OCI-LY7 (cell line): ENCODE measurements at regions not wholly inside any gene's neighbourhood (a gene's known extent, or its start where the extent isn't known, plus 50 kb on each side); places are given as distances from the start of the nearest gene placed in this dataset.

Experiments used
- BruUV-seq: library from RNA; stranded (reverse); fragments of 400-500 nt; replicated peaks from 2 replicates; lab custom pipeline; 2021; lab: Mats Ljungman, UMichigan
- CTCF ChIA-PET: fragments of 300-600 bp; sonication (Branson Sonifier 250); formaldehyde crosslinking; loops from one replicate; lab custom pipeline; 2022; ENCODE audit warnings: antibody characterized with exemption; ENCODE audit not compliant: unreplicated experiment; lab: Charles Lee
- POLR2A ChIA-PET: fragments of 300-600 bp; sonication (Branson Sonifier 250); formaldehyde crosslinking; loops from one replicate; lab custom pipeline; 2022; ENCODE audit warnings: antibody characterized with exemption; lab: Charles Lee
- DNase-seq: peaks from one replicate; pipeline ENCODE4 v3.0.0-alpha.2; 2015; ENCODE audit warnings: low spot score
- H2AFZ ChIP-seq: fragments of 200-600 bp; sonication (generic), shearing (Covaris generic); 2 replicates; pipeline ENCODE4 v1.6.1; 2014; ENCODE audit warnings: mild to moderate bottlenecking, antibody characterized with exemption, low read length, moderate library complexity
- H3K27ac ChIP-seq: fragments of 200-600 bp; sonication (generic); 2 replicates; pipeline ENCODE4 v1.5.1; 2014; ENCODE audit warnings: mixed run types, low read depth, mild to moderate bottlenecking, moderate library complexity, low read length, inconsistent platforms; ENCODE audit not compliant: poor library complexity, severe bottlenecking
- H3K36me3 ChIP-seq: fragments of 200-600 bp; sonication (generic); 2 replicates; pipeline ENCODE4 v1.6.1; 2014; ENCODE audit warnings: mild to moderate bottlenecking, antibody characterized with exemption, low read length, moderate library complexity, mixed read lengths; ENCODE audit not compliant: insufficient read depth
- H3K4me1 ChIP-seq: fragments of 200-600 bp; sonication (generic); 2 replicates; pipeline ENCODE4 v1.5.1; 2014; ENCODE audit warnings: mild to moderate bottlenecking, low read length; ENCODE audit not compliant: insufficient read depth, poor library complexity, severe bottlenecking
- H3K4me2 ChIP-seq: fragments of 200-600 bp; sonication (generic); 2 replicates; pipeline ENCODE4 v1.6.1; 2014; ENCODE audit warnings: mild to moderate bottlenecking, low read length
- H3K4me3 ChIP-seq: fragments of 200-600 bp; sonication (generic); 2 replicates; pipeline ENCODE4 v1.5.1; 2014; ENCODE audit warnings: mild to moderate bottlenecking, low read depth, low read length; ENCODE audit not compliant: poor library complexity, severe bottlenecking
- H3K79me2 ChIP-seq: fragments of 200-600 bp; sonication (generic); 2 replicates; pipeline ENCODE4 v1.6.1; 2016; ENCODE audit warnings: low read depth, mild to moderate bottlenecking, low read length, moderate library complexity, mixed read lengths; ENCODE audit not compliant: insufficient read depth
- H3K9me2 ChIP-seq: fragments of 200-600 bp; sonication (generic); 2 replicates; pipeline ENCODE4 v1.6.1; 2016; ENCODE audit warnings: mild to moderate bottlenecking, low read length, mixed read lengths; ENCODE audit not compliant: insufficient read depth
- H3K9me3 ChIP-seq: fragments of 200-600 bp; sonication (generic); 2 replicates; pipeline ENCODE4 v1.6.1; 2014; ENCODE audit warnings: mild to moderate bottlenecking, mixed run types, low read length, mixed read lengths
- H4K20me1 ChIP-seq: fragments of 200-600 bp; sonication (generic); 2 replicates; pipeline ENCODE4 v1.6.1; 2014; ENCODE audit warnings: mild to moderate bottlenecking, antibody characterized with exemption, low read length, moderate library complexity, mixed read lengths; ENCODE audit not compliant: insufficient read depth
- EZH2phosphoT487 ChIP-seq: fragments of 200-600 bp; sonication (generic); IDR thresholded peaks from 2 replicates; pipeline ENCODE4 v1.6.1; 2018; ENCODE audit warnings: low read depth, borderline replicate concordance, mild to moderate bottlenecking, mixed run types, antibody characterized with exemption, low read length, moderate library complexity, mixed read lengths
- intact Hi-C: fragments of 100-400 bp; cut with micrococcal nuclease; formaldehyde crosslinking; loops from one replicate; pipeline ENCODE4 v1.10.0; 2022; ENCODE audit not compliant: unreplicated experiment
- TF ChIP-seq, protein P1 (sequence below): fragments of 200-600 bp; sonication (generic); conservative IDR thresholded peaks from 2 replicates; pipeline ENCODE4 v1.5.1; 2014; ENCODE audit warnings: mild to moderate bottlenecking, antibody characterized with exemption, low read length, moderate library complexity, mixed read lengths

DNA sequence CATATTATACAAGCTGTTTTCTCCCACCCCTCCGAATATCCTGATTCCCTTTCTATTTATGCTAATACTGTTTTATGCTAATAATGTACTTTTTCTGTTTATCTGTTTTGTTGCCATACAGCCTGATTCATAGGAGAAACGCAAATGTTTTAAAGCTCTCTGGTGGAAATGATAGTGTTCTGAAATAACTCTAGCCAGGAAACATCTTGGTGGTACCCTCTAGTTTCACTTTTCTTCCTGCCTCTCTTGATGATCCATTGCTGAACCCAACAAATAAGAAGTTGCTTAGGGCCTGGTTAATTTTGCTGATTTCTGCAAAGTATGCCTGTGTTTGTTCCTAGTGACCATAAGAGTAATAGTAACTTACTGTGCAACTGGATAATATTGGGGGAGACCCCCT is 148.4 kb upstream of the KCTD1 start:
- no TSS peak for BruUV-seq
- no peaks in the 10 kb centered on the region for H3K9me2 ChIP-seq
- H3K79me2 ChIP-seq = no peaks in the 10 kb centered on the region
- ChIA-PET POLR2A (interaction anchor here (0.9 to 1.2 kb wide), 2 partner anchors 10 to 13 kb away, joined by 3 to 4 read pairs; no protein-coding TSS in a partner anchor), CTCF (no interaction called here)
- no peak overlapping the region for H3K4me3 ChIP-seq
- no peaks in the 10 kb centered on the region for H3K36me3 ChIP-seq
- no peak overlapping the region for H3K4me2 ChIP-seq
- H3K4me1 ChIP-seq = no peaks in the 10 kb centered on the region
- no peak overlapping the region for H3K27ac ChIP-seq
- no peak for DNase-seq
- no peaks in the 10 kb centered on the region for H4K20me1 ChIP-seq
- intact Hi-C loops = no loop called here
- TF ChIP-seq, protein P1, sequence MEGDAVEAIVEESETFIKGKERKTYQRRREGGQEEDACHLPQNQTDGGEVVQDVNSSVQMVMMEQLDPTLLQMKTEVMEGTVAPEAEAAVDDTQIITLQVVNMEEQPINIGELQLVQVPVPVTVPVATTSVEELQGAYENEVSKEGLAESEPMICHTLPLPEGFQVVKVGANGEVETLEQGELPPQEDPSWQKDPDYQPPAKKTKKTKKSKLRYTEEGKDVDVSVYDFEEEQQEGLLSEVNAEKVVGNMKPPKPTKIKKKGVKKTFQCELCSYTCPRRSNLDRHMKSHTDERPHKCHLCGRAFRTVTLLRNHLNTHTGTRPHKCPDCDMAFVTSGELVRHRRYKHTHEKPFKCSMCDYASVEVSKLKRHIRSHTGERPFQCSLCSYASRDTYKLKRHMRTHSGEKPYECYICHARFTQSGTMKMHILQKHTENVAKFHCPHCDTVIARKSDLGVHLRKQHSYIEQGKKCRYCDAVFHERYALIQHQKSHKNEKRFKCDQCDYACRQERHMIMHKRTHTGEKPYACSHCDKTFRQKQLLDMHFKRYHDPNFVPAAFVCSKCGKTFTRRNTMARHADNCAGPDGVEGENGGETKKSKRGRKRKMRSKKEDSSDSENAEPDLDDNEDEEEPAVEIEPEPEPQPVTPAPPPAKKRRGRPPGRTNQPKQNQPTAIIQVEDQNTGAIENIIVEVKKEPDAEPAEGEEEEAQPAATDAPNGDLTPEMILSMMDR = no peak
- no peak for TF ChIP-seq EZH2phosphoT487
- H2AFZ ChIP-seq = no peak overlapping the region
- H3K9me3 ChIP-seq = no peaks in the 10 kb centered on the region

DNA sequence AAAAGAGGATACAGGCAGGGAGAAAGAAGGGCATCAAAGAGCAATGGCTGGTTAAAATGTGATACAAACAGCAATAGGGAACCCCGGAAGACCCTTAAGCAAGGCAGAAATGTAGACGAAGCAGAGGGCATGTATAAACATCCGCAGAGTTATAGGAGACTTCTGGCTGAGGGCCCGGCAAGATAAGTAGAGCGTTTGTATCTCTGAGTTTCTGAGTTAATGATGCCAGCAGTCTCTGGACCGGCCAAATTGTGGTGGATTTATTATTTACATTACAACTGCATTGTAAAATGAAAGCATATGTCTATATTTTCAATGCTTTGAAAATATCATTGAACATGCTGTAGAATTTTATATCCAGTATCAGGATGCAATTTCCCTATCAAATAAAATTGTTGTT is 148.0 kb upstream of the KCTD1 start:
- ChIA-PET CTCF (no interaction called here), POLR2A (interaction anchor here (0.9 kb wide), 1 partner anchor 14 kb away, joined by 3 read pairs; no protein-coding TSS in a partner anchor)
- Histone ChIP-seq H3K4me3 (no peak overlapping the region), H3K4me1 (no peaks in the 10 kb centered on the region), H3K9me3 (no peaks in the 10 kb centered on the region), H2AFZ (no peak overlapping the region), H3K79me2 (no peaks in the 10 kb centered on the region), H3K9me2 (no peaks in the 10 kb centered on the region), H4K20me1 (no peaks in the 10 kb centered on the region), H3K36me3 (no peaks in the 10 kb centered on the region), H3K4me2 (no peak overlapping the region), H3K27ac (no peak overlapping the region)
- no peak for DNase-seq
- intact Hi-C loops = no loop called here
- no peak for TF ChIP-seq EZH2phosphoT487
- TF ChIP-seq, protein P1 = no peak
- no TSS peak for BruUV-seq

DNA sequence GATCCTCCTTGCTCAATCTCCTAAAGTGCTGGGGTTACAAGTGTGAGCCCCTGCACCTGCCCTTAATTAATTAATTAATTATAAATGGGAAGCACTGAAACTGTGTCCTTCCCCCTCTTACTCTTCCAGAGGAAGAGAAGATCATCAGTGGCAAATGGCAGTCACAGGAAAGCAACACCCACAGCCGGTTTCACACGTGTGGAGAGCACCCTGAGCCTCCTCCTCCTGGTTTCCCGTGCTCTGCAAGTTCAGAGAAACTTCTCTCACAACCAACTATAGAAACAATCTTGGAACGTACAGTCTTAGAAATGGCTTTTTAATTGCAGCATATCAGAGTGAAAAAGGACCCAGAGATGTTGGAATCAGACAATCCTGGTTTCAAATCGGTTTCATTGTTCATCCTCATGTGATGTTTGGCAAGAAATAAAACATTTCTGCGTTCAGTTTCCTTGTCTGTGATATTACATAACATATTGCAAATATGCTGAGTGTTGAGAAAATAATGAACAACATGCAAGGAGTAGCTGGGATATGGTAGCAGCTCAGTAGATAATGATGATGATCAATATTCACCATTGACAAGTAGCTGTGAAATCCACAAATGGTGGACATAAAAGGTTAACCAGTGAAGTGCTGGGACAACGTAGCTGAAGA is 141.0 kb upstream of the KCTD1 start:
- H3K36me3 ChIP-seq = no peaks in the 10 kb centered on the region
- no peak overlapping the region for H2AFZ ChIP-seq
- H4K20me1 ChIP-seq = no peaks in the 10 kb centered on the region
- TF ChIP-seq EZH2phosphoT487 = no peak
- TF ChIP-seq, protein P1 = no peak
- no peak overlapping the region for H3K27ac ChIP-seq
- no peaks in the 10 kb centered on the region for H3K79me2 ChIP-seq
- BruUV-seq = no TSS peak
- no peaks in the 10 kb centered on the region for H3K9me2 ChIP-seq
- intact Hi-C loops = no loop called here
- no peak overlapping the region for H3K4me2 ChIP-seq
- no peaks in the 10 kb centered on the region for H3K9me3 ChIP-seq
- no peak for DNase-seq
- no peak overlapping the region for H3K4me3 ChIP-seq
- CTCF ChIA-PET = no interaction called here
- no peaks in the 10 kb centered on the region for H3K4me1 ChIP-seq
- POLR2A ChIA-PET = no interaction called here
